ENCODE measurements at regions not wholly inside any gene's neighbourhood (a gene's known extent, or its start where the extent isn't known, plus 50 kb on each side); places are given as distances from the start of the nearest gene placed in this dataset.

GRCh38 chr13:61685682-61686012 is 270.0 kb upstream of the PCDH20 start:
- peaks cover 6% of the 10 kb centered on the region for H3K9me3 ChIP-seq (replicated peaks; ENCODE audit: low read length)
- H3K27me3 ChIP-seq (ENCODE audit: control insufficient read depth, insufficient read depth, low read length), result no peaks in the 10 kb centered on the region
- no peak overlapping the region for H3K4me3 ChIP-seq (ENCODE audit: low read length)
- no peak overlapping the region for H3K9ac ChIP-seq (ENCODE audit: low read depth, low read length)
- H3K4me1 ChIP-seq (ENCODE audit: control insufficient read depth, insufficient read depth, low read length), result no peaks in the 10 kb centered on the region
- H3K4me2 ChIP-seq (ENCODE audit: low read length), result no peak overlapping the region
- no peaks in the 10 kb centered on the region for H3K36me3 ChIP-seq (ENCODE audit: insufficient read depth, low read length)

- Histone ChIP-seq H3K9ac (ENCODE audit: low read depth, low read length) (no peak overlapping the region), H3K4me3 (ENCODE audit: low read length) (no peak overlapping the region), H3K27me3 (ENCODE audit: control insufficient read depth, insufficient read depth, low read length) (no peaks in the 10 kb centered on the region), H3K9me3 (replicated peaks; ENCODE audit: low read length) (peaks cover 6% of the 10 kb centered on the region), H3K4me1 (ENCODE audit: control insufficient read depth, insufficient read depth, low read length) (no peaks in the 10 kb centered on the region), H3K4me2 (ENCODE audit: low read length) (no peak overlapping the region), H3K36me3 (ENCODE audit: insufficient read depth, low read length) (no peaks in the 10 kb centered on the region)
Observed at GRCh38 chr13:61684976-61685681, 269.5 kb upstream of the PCDH20 start.

- Histone ChIP-seq H3K4me1 (ENCODE audit: control insufficient read depth, insufficient read depth, low read length) (no peaks in the 10 kb centered on the region), H3K9me3 (replicated peaks; ENCODE audit: low read length) (no peaks in the 10 kb centered on the region), H3K9ac (ENCODE audit: low read depth, low read length) (no peak overlapping the region), H3K27me3 (ENCODE audit: control insufficient read depth, insufficient read depth, low read length) (no peaks in the 10 kb centered on the region), H3K4me2 (ENCODE audit: low read length) (no peak overlapping the region), H3K36me3 (ENCODE audit: insufficient read depth, low read length) (no peaks in the 10 kb centered on the region), H3K4me3 (ENCODE audit: low read length) (no peak overlapping the region)
Observed at GRCh38 chr13:61672756-61673155, 257.1 kb upstream of the PCDH20 start.

- Histone ChIP-seq H3K36me3 (ENCODE audit: insufficient read depth, low read length) (no peaks in the 10 kb centered on the region), H3K4me2 (ENCODE audit: low read length) (no peak overlapping the region), H3K4me3 (ENCODE audit: low read length) (no peak overlapping the region), H3K9ac (ENCODE audit: low read depth, low read length) (no peak overlapping the region), H3K4me1 (ENCODE audit: control insufficient read depth, insufficient read depth, low read length) (no peaks in the 10 kb centered on the region), H3K27me3 (ENCODE audit: control insufficient read depth, insufficient read depth, low read length) (no peaks in the 10 kb centered on the region), H3K9me3 (replicated peaks; ENCODE audit: low read length) (no peaks in the 10 kb centered on the region)
Observed at GRCh38 chr13:61670384-61671161, 254.9 kb upstream of the PCDH20 start.

GRCh38 chr13:61664801-61665705 is 249.4 kb upstream of the PCDH20 start:
- no peak overlapping the region for H3K4me2 ChIP-seq (ENCODE audit: low read length)
- no peak overlapping the region for H3K4me3 ChIP-seq (ENCODE audit: low read length)
- no peaks in the 10 kb centered on the region for H3K27me3 ChIP-seq (ENCODE audit: control insufficient read depth, insufficient read depth, low read length)
- no peaks in the 10 kb centered on the region for H3K9me3 ChIP-seq (replicated peaks; ENCODE audit: low read length)
- H3K9ac ChIP-seq (ENCODE audit: low read depth, low read length), result no peak overlapping the region
- no peaks in the 10 kb centered on the region for H3K36me3 ChIP-seq (ENCODE audit: insufficient read depth, low read length)
- no peaks in the 10 kb centered on the region for H3K4me1 ChIP-seq (ENCODE audit: control insufficient read depth, insufficient read depth, low read length)

- Histone ChIP-seq H3K36me3 (ENCODE audit: insufficient read depth, low read length) (no peaks in the 10 kb centered on the region), H3K9me3 (replicated peaks; ENCODE audit: low read length) (no peaks in the 10 kb centered on the region), H3K4me1 (ENCODE audit: control insufficient read depth, insufficient read depth, low read length) (no peaks in the 10 kb centered on the region), H3K4me2 (ENCODE audit: low read length) (no peak overlapping the region), H3K27me3 (ENCODE audit: control insufficient read depth, insufficient read depth, low read length) (no peaks in the 10 kb centered on the region), H3K4me3 (ENCODE audit: low read length) (no peak overlapping the region), H3K9ac (ENCODE audit: low read depth, low read length) (no peak overlapping the region)
Observed at GRCh38 chr13:61654481-61654880, 238.8 kb upstream of the PCDH20 start.

- Histone ChIP-seq H3K36me3 (ENCODE audit: insufficient read depth, low read length) (no peaks in the 10 kb centered on the region), H3K4me1 (ENCODE audit: control insufficient read depth, insufficient read depth, low read length) (no peaks in the 10 kb centered on the region), H3K9me3 (replicated peaks; ENCODE audit: low read length) (no peaks in the 10 kb centered on the region), H3K9ac (ENCODE audit: low read depth, low read length) (no peak overlapping the region), H3K4me2 (ENCODE audit: low read length) (no peak overlapping the region), H3K27me3 (ENCODE audit: control insufficient read depth, insufficient read depth, low read length) (no peaks in the 10 kb centered on the region), H3K4me3 (ENCODE audit: low read length) (no peak overlapping the region)
Observed at GRCh38 chr13:61648547-61648946, 232.9 kb upstream of the PCDH20 start.

- H3K4me1 ChIP-seq (ENCODE audit: control insufficient read depth, insufficient read depth, low read length), result no peaks in the 10 kb centered on the region
- H3K4me3 ChIP-seq (ENCODE audit: low read length), result no peak overlapping the region
- no peaks in the 10 kb centered on the region for H3K36me3 ChIP-seq (ENCODE audit: insufficient read depth, low read length)
- peaks cover 6% of the 10 kb centered on the region for H3K9me3 ChIP-seq (replicated peaks; ENCODE audit: low read length)
- no peaks in the 10 kb centered on the region for H3K27me3 ChIP-seq (ENCODE audit: control insufficient read depth, insufficient read depth, low read length)
- no peak overlapping the region for H3K4me2 ChIP-seq (ENCODE audit: low read length)
- no peak overlapping the region for H3K9ac ChIP-seq (ENCODE audit: low read depth, low read length)
Observed at GRCh38 chr13:61612192-61612591, 196.5 kb upstream of the PCDH20 start.

GRCh38 chr13:61608138-61608537 is 192.5 kb upstream of the PCDH20 start:
- Histone ChIP-seq H3K9me3 (replicated peaks; ENCODE audit: low read length) (peaks cover 9% of the 10 kb centered on the region), H3K4me1 (ENCODE audit: control insufficient read depth, insufficient read depth, low read length) (no peaks in the 10 kb centered on the region), H3K27me3 (ENCODE audit: control insufficient read depth, insufficient read depth, low read length) (no peaks in the 10 kb centered on the region), H3K9ac (ENCODE audit: low read depth, low read length) (no peak overlapping the region), H3K36me3 (ENCODE audit: insufficient read depth, low read length) (no peaks in the 10 kb centered on the region), H3K4me2 (ENCODE audit: low read length) (no peak overlapping the region), H3K4me3 (ENCODE audit: low read length) (no peak overlapping the region)

- peaks cover 3% of the 10 kb centered on the region for H3K9me3 ChIP-seq (replicated peaks; ENCODE audit: low read length)
- no peaks in the 10 kb centered on the region for H3K27me3 ChIP-seq (ENCODE audit: control insufficient read depth, insufficient read depth, low read length)
- H3K9ac ChIP-seq (ENCODE audit: low read depth, low read length), result no peak overlapping the region
- H3K36me3 ChIP-seq (ENCODE audit: insufficient read depth, low read length), result no peaks in the 10 kb centered on the region
- H3K4me1 ChIP-seq (ENCODE audit: control insufficient read depth, insufficient read depth, low read length), result no peaks in the 10 kb centered on the region
- H3K4me3 ChIP-seq (ENCODE audit: low read length), result no peak overlapping the region
- no peak overlapping the region for H3K4me2 ChIP-seq (ENCODE audit: low read length)
Observed at GRCh38 chr13:61600360-61601033, 184.8 kb upstream of the PCDH20 start.

- Histone ChIP-seq H3K27me3 (ENCODE audit: control insufficient read depth, insufficient read depth, low read length) (no peaks in the 10 kb centered on the region), H3K9me3 (replicated peaks; ENCODE audit: low read length) (no peaks in the 10 kb centered on the region)
Observed at GRCh38 chr13:61592489-61592888, 176.8 kb upstream of the PCDH20 start.

More at GRCh38 chr13:61592489-61592888, 176.8 kb upstream of the PCDH20 start:
- H3K4me2 ChIP-seq (ENCODE audit: low read length), result no peak overlapping the region
- no peak overlapping the region for H3K4me3 ChIP-seq (ENCODE audit: low read length)
- H3K4me1 ChIP-seq (ENCODE audit: control insufficient read depth, insufficient read depth, low read length), result no peaks in the 10 kb centered on the region
- H3K9ac ChIP-seq (ENCODE audit: low read depth, low read length), result no peak overlapping the region
- H3K36me3 ChIP-seq (ENCODE audit: insufficient read depth, low read length), result no peaks in the 10 kb centered on the region

All from skeletal muscle satellite cell (primary cell).